Gastroesophageal sphincter (tissue), 4 donors: ENCODE measurements at regions not wholly inside any gene's neighbourhood (a gene's known extent, or its start where the extent isn't known, plus 50 kb on each side); places are given as distances from the start of the nearest gene placed in this dataset.

Experiments used
- ATAC-seq: fragments of 150-250 bp; one replicate; pipeline ENCODE4 v1.9.1; 2016; ENCODE audit warnings: mild to moderate bottlenecking, moderate library complexity
- H3K27ac ChIP-seq, 4 donors: fragments of 200-600 bp; sonication (generic) in 3 of 4; 1 replicate in 3 of 4; 2 replicates in 1 of 4; pipeline ENCODE4 v1.5.1; 2016 to 2019
- H3K27me3 ChIP-seq: fragments of 200-600 bp; sonication (generic); one replicate; pipeline ENCODE4 v1.5.1; 2019
- H3K36me3 ChIP-seq, 2 donors: fragments of 200-600 bp; sonication (generic); one replicate each; pipeline ENCODE4 v1.5.1; 2019; ENCODE audit warnings: control low read depth in 1 of 2
- H3K4me1 ChIP-seq, 3 donors: fragments of 200-600 bp; sonication (generic); 1 replicate in 2 of 3; 2 replicates in 1 of 3; pipeline ENCODE4 v1.5.1; 2016 to 2019; ENCODE audit warnings: control low read depth in 2 of 3
- H3K4me3 ChIP-seq, 2 donors: fragments of 200-600 bp; sonication (generic); one replicate each; pipeline ENCODE4 v1.5.1; 2019; ENCODE audit warnings: mild to moderate bottlenecking in 1 of 2, moderate library complexity in 1 of 2
- H3K9me3 ChIP-seq, 3 donors: fragments of 200-600 bp; sonication (generic); one replicate each; pipeline ENCODE4 v1.5.1; 2017 to 2019; ENCODE audit warnings: control low read depth in 2 of 3
- EP300 ChIP-seq: sonication (generic); formaldehyde crosslinking; IDR thresholded peaks from one replicate; pipeline ENCODE4 v1.6.1; 2017; ENCODE audit warnings: antibody characterized with exemption, mild to moderate bottlenecking
- POLR2A ChIP-seq, 2 donors: fragments of 450-650 bp; IDR thresholded peaks; one replicate each; pipeline ENCODE4 v1.6.1; 2017; ENCODE audit warnings: antibody characterized with exemption in 2 of 2, mild to moderate bottlenecking in 2 of 2, moderate library complexity in 1 of 2
- POLR2AphosphoS5 ChIP-seq: sonication (generic); formaldehyde crosslinking; IDR thresholded peaks from one replicate; pipeline ENCODE4 v1.6.1; 2017; ENCODE audit warnings: antibody characterized with exemption
- WGBS, 2 donors: methylation state at CpG; one replicate each; pipeline ENCODE4 v1.1.5; 2018; ENCODE audit warnings: low coverage in 1 of 2; 5-methylcytosine and 5-hydroxymethylcytosine counted together
- TF ChIP-seq, protein P1 (sequence below), 4 experiments: fragments of 200-600 bp in 2 of 4; fragments of 450-650 bp in 2 of 4; sonication (generic) in 1 of 4; IDR thresholded peaks; one replicate each; pipeline ENCODE4 v1.5.1; 2017 to 2019; ENCODE audit warnings: antibody characterized with exemption in 4 of 4, mild to moderate bottlenecking in 2 of 4, moderate library complexity in 2 of 4

DNA sequence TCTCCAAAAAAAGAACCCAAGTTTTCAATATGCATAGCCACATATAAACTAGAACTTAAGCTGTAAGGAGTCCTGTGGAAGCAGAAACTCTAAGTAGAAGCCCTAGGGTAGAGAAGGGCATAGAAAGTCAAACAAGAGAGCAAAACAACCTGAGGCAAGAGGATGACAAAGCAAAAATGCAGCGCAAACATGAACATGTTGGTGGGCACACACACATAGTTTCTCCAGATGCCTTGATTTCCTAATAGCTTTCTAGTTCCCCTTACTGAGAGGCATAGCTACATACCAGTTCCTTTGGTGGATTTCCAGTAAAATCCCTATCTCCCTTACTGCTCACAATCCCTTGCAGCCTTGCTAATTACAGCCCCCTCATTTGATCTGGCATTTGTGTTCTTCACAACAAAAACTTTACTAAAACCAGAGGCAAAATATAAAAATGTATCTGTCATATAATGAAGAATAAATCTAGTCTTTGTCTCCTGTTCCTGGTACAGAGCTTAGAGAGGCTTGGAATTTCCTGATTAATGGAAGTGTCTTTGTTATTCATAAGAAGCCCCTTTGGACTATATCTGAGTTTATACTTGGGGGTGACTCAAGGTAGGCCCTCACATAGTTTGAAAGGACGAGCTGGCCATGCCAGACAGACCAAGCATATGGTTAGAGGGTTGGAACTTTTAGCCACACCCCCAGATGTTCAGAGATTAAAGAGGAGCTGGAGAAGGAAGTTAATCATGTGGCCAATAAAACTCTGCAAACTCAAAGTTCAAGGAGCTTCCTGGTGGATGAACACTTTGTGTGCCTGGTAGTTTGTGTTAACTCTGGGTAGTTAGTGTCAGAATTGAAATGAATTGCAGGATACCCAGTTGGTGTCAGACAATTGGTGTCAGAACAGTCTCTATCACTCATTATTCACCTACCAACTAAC, 52.7 kb upstream of the ZCCHC13 start:
- WGBS, 2 donors, result 55 to 100% methylated on average over 1 to 2 of the region's 2 CpGs

DNA sequence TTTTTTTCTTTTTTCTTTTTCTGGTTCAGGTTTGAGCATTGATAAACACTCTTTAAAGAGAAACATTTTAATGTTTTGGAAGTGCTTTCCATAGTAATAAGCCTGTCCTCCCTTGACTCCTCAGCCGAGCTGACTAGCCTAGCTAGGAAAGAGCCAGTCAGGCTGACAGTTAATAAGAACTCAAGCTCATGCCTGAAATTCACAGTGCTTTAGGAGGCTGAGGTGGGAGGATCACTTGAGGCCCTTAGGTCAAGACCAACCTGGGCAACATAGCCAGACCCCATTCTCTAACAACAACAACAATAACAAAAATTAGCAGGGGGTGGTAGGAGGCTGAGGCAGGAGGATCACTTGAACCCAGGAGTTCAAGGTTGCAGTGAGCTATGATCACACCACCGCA, 53.4 kb upstream of the ZCCHC13 start:
- WGBS, 2 donors, result 33 to 100% methylated on average over 1 of the region's 2 CpGs
- no peaks in the 10 kb centered on the region for H3K9me3 ChIP-seq
- TF ChIP-seq EP300, result no peak
- TF ChIP-seq, protein P1, sequence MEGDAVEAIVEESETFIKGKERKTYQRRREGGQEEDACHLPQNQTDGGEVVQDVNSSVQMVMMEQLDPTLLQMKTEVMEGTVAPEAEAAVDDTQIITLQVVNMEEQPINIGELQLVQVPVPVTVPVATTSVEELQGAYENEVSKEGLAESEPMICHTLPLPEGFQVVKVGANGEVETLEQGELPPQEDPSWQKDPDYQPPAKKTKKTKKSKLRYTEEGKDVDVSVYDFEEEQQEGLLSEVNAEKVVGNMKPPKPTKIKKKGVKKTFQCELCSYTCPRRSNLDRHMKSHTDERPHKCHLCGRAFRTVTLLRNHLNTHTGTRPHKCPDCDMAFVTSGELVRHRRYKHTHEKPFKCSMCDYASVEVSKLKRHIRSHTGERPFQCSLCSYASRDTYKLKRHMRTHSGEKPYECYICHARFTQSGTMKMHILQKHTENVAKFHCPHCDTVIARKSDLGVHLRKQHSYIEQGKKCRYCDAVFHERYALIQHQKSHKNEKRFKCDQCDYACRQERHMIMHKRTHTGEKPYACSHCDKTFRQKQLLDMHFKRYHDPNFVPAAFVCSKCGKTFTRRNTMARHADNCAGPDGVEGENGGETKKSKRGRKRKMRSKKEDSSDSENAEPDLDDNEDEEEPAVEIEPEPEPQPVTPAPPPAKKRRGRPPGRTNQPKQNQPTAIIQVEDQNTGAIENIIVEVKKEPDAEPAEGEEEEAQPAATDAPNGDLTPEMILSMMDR (IDR thresholded peaks at IDR 0.05), result no peak
- no peak for TF ChIP-seq POLR2A (IDR thresholded peaks at IDR 0.05)
- TF ChIP-seq POLR2AphosphoS5, result no peak
- no peak overlapping the region for H3K4me3 ChIP-seq
- no peak for ATAC-seq
- H3K4me1 ChIP-seq, result peaks cover 0 to 36% (median 0%) of the 10 kb centered on the region in 3 donors
- peak overlapping the region in 3 of 4 donors; percentile 39 to 63 (median 49) for H3K27ac ChIP-seq
- peaks cover 0 to 12% of the 10 kb centered on the region in 2 donors for H3K36me3 ChIP-seq
- no peaks in the 10 kb centered on the region for H3K27me3 ChIP-seq

More for the DNA sequence above, 52.7 kb upstream of the ZCCHC13 start:
- Histone ChIP-seq H3K4me1 (peaks cover 0 to 36% (median 0%) of the 10 kb centered on the region in 3 donors), H3K36me3 (peaks cover 0 to 12% of the 10 kb centered on the region in 2 donors), H3K27me3 (no peaks in the 10 kb centered on the region), H3K27ac (peak overlapping the region in 3 of 4 donors; percentile 39 to 63 (median 49)), H3K9me3 (no peaks in the 10 kb centered on the region), H3K4me3 (no peak overlapping the region)
- peak; percentile 56 for ATAC-seq
- no peak for TF ChIP-seq EP300
- no peak for TF ChIP-seq POLR2A (IDR thresholded peaks at IDR 0.05)
- no peak for TF ChIP-seq POLR2AphosphoS5
- TF ChIP-seq, protein P1 (IDR thresholded peaks at IDR 0.05), result no peak

DNA sequence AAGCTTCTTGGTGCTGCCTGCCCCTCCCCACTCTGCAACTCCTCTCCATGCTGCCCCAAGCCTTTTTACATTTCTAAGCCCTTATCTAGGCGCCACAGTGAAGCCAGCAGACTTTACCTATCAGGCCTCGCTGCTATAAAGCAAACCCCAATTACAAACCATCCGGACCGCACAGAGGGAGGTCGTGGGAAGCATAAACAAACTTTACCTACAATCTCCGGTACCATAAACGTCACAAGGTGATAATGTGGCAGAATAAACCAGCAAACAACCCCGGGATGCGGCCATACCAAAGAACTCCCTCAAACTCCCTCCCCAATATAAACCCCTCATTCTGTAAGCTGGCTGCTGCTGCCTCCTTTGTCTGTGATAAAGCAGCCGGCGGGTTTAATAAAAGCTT, 54.0 kb upstream of the ZCCHC13 start:
- no peak for ATAC-seq
- no peak for TF ChIP-seq EP300
- no peak for TF ChIP-seq POLR2A (IDR thresholded peaks at IDR 0.05)
- TF ChIP-seq POLR2AphosphoS5, result no peak
- TF ChIP-seq, protein P1 (IDR thresholded peaks at IDR 0.05), result no peak
- peaks cover 0 to 36% (median 0%) of the 10 kb centered on the region in 3 donors for H3K4me1 ChIP-seq
- H3K9me3 ChIP-seq, result no peaks in the 10 kb centered on the region
- WGBS, 2 donors, result 40% methylated on average over 10 of the region's 11 CpGs; no CpG with 5 or more reads in 1 of the 2 donors
- peak overlapping the region in 3 of 4 donors; percentile 34 to 63 (median 39) for H3K27ac ChIP-seq
- no peaks in the 10 kb centered on the region for H3K27me3 ChIP-seq
- no peak overlapping the region for H3K4me3 ChIP-seq
- peaks cover 0 to 11% of the 10 kb centered on the region in 2 donors for H3K36me3 ChIP-seq

DNA sequence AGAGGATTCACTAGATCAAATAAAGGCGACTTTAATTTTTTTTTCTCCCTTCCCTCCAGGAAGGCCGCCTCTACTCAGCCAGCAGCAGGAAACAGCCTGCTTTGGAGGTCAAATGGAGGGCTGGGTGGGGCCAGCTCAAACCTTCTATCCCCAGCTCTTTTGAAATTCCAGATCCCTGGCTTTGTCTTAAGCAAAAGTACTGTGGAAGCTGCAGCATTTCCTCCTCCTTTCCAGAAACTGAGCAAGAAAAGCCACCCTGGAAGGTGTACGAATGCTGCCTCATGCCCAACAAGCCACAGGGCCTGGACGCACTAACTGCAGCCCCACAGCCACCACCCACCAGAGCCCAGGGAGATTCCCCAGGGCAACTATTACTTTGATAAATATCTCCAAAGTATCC, 55.1 kb upstream of the ZCCHC13 start:
- ATAC-seq, result peak; percentile 66
- Histone ChIP-seq H3K27me3 (no peaks in the 10 kb centered on the region), H3K4me3 (no peak overlapping the region), H3K9me3 (no peaks in the 10 kb centered on the region), H3K36me3 (no peaks in the 10 kb centered on the region), H3K27ac (peak overlapping the region in 2 of 4 donors; percentile 35 to 41), H3K4me1 (peaks cover 0 to 36% (median 0%) of the 10 kb centered on the region in 3 donors)
- 38 to 63% methylated on average over 2 to 4 of the region's 4 CpGs for WGBS, 2 donors
- TF ChIP-seq POLR2AphosphoS5 (no peak), POLR2A (IDR thresholded peaks at IDR 0.05) (no peak), EP300 (no peak)
- TF ChIP-seq, protein P1 (IDR thresholded peaks at IDR 0.05), result no peak
